Vagina (tissue), 2 donors: ENCODE measurements at regions not wholly inside any gene's neighbourhood (a gene's known extent, or its start where the extent isn't known, plus 50 kb on each side); places are given as distances from the start of the nearest gene placed in this dataset.
"Not testable (repeated sequence)": the region's sequence is repeated elsewhere in the genome, so short reads cannot be mapped to it uniquely, and the experiment has no call there.

Experiments used
- DNase-seq, 2 donors: peaks; one replicate each; pipeline ENCODE4 v3.0.0-alpha.2; 2017; ENCODE audit errors: extremely low spot score in 2 of 2
- H3K27ac ChIP-seq: fragments of 200-600 bp; sonication (generic); one replicate; pipeline ENCODE4 v1.5.1; 2019
- H3K27me3 ChIP-seq: fragments of 200-600 bp; sonication (generic); one replicate; pipeline ENCODE4 v1.5.1; 2019
- H3K36me3 ChIP-seq, 2 donors: fragments of 200-600 bp; sonication (generic); one replicate each; pipeline ENCODE4 v1.5.1; 2017 to 2019
- H3K4me1 ChIP-seq: fragments of 200-600 bp; sonication (generic); one replicate; pipeline ENCODE4 v1.5.1; 2019
- H3K4me3 ChIP-seq, 2 donors: fragments of 200-600 bp; sonication (generic); 1 replicate in 1 of 2; 2 replicates in 1 of 2; pipeline ENCODE4 v1.5.1; 2016 to 2019
- H3K9me3 ChIP-seq: fragments of 200-600 bp; sonication (generic); one replicate; pipeline ENCODE4 v1.5.1; 2019
- CTCF ChIP-seq, 3 experiments: fragments of 450-650 bp in 2 of 3; fragments of 200-600 bp in 1 of 3; sonication (generic) in 1 of 3; IDR thresholded peaks; one replicate each; pipeline ENCODE4 v1.5.1; 2017 to 2019; ENCODE audit warnings: antibody characterized with exemption in 3 of 3, mild to moderate bottlenecking in 2 of 3, moderate library complexity in 2 of 3
- POLR2A ChIP-seq, 2 donors: fragments of 450-650 bp; IDR thresholded peaks; one replicate each; pipeline ENCODE4 v1.6.1; 2017; ENCODE audit warnings: antibody characterized with exemption in 2 of 2, mild to moderate bottlenecking in 2 of 2, moderate library complexity in 2 of 2
- POLR2AphosphoS5 ChIP-seq, 2 donors: sonication (generic); formaldehyde crosslinking; IDR thresholded peaks; one replicate each; pipeline ENCODE4 v1.9.0; 2017; ENCODE audit warnings: antibody characterized with exemption in 2 of 2, mild to moderate bottlenecking in 2 of 2, low read depth in 1 of 2; ENCODE audit not compliant: insufficient read depth in 1 of 2
- intact Hi-C: fragments of 100-400 bp; cut with DNase I; formaldehyde crosslinking; loops from one replicate; pipeline ENCODE4 v1.15.1; 2023

- no peaks in the 10 kb centered on the region for H3K36me3 ChIP-seq
- H3K4me3 ChIP-seq: no peak overlapping the region
- H3K27me3 ChIP-seq: no peaks in the 10 kb centered on the region
- no peak for TF ChIP-seq POLR2A (IDR thresholded peaks at IDR 0.05)
- H3K9me3 ChIP-seq: no peaks in the 10 kb centered on the region
- H3K4me1 ChIP-seq: peaks cover 5% of the 10 kb centered on the region
- no peak overlapping the region for H3K27ac ChIP-seq
- intact Hi-C loops: no loop called here
- peak; percentile 62 to 85 for DNase-seq
Observed at GRCh38 chr2:60351321-60351720, 202.1 kb downstream of the BCL11A start.

DNA sequence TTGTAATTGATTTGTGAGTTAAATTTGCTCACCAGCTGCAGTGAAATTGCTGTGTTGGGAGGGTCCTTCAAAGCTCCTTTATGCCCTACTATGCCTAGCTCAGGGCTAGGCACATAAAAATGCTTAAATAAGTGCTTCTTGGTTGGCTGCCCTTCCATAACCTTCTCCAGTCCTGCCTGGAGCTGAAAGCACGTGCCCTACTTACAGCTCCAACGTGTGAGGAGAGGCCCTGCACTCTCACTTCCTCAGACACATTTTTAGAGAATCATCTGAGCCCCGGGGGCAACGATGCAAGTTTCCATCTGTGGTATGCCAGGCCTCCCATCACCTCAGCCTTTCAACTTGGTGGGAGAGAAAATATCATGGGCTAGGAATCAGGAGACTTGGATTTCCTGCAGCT lies 202.7 kb downstream of the BCL11A start:
- H3K27me3 ChIP-seq: no peaks in the 10 kb centered on the region
- peak; percentile 34 to 46 for DNase-seq
- H3K4me1 ChIP-seq: no peaks in the 10 kb centered on the region
- H3K9me3 ChIP-seq: no peaks in the 10 kb centered on the region
- no peak overlapping the region for H3K27ac ChIP-seq
- intact Hi-C loops: no loop called here
- no peak overlapping the region for H3K4me3 ChIP-seq
- H3K36me3 ChIP-seq: no peaks in the 10 kb centered on the region
- TF ChIP-seq POLR2AphosphoS5 (IDR thresholded peaks at IDR 0.05; ENCODE audit: insufficient read depth in 1 of 2, low read depth in 1 of 2): no peak
- TF ChIP-seq CTCF (IDR thresholded peaks at IDR 0.05): no peak
- no peak for TF ChIP-seq POLR2A (IDR thresholded peaks at IDR 0.05)

DNA sequence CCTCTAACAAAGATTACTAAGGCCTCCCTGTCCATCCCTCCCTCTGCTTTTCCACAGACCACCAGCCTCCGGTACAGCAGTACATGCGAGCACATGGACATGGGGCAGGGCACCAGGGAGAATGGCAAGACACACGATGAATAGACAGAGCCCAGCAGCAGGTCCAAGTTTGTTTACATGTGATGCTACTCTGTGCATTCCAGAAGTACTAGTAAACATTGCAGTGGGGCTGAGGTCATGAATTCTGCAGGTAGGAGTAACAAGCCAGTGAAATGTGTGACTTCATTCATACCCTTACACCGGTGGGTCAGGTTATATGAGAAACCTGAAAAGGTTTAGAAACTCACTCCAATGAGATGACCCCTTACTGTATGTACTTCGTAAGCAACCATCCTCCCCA lies 205.7 kb downstream of the BCL11A start:
- TF ChIP-seq CTCF (IDR thresholded peaks at IDR 0.05) (no peak), POLR2AphosphoS5 (IDR thresholded peaks at IDR 0.05; ENCODE audit: insufficient read depth in 1 of 2, low read depth in 1 of 2) (no peak), POLR2A (IDR thresholded peaks at IDR 0.05) (no peak)
- no peaks in the 10 kb centered on the region for H3K27me3 ChIP-seq
- intact Hi-C loops: no loop called here
- H3K9me3 ChIP-seq: no peaks in the 10 kb centered on the region
- DNase-seq: peak in 1 of 2 donors; percentile 80
- no peaks in the 10 kb centered on the region for H3K4me1 ChIP-seq
- no peak overlapping the region for H3K4me3 ChIP-seq
- H3K36me3 ChIP-seq: no peaks in the 10 kb centered on the region
- H3K27ac ChIP-seq: no peak overlapping the region

GRCh38 chr2:60342491-60342890 lies 211.0 kb downstream of the BCL11A start:
- H3K9me3 ChIP-seq, intact Hi-C loops, H3K4me1 ChIP-seq, H3K27ac ChIP-seq, H3K27me3 ChIP-seq, H3K4me3 ChIP-seq, H3K36me3 ChIP-seq: not testable (repeated sequence)
- peak; percentile 34 to 43 for DNase-seq

DNA sequence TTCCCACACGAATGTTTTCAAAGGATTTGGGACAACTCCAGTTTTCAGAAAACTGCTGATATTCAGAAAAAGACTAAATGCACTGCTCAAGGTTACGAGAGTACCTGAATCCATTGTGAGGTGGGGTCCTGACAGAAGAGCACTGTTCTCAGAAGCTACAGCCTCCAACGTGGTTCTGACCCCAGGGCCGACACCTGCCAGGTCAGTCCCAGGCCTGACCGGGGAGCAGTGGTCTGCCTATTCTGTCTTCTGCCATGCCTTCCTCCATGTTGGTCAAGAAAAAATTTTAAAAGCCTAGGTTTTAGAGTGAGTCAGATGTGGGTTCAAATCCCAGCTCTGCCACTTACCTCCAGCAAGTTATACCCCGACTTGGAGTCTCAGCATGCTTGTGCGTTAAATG lies 212.3 kb downstream of the BCL11A start:
- TF ChIP-seq CTCF (IDR thresholded peaks at IDR 0.05): no peak
- TF ChIP-seq POLR2AphosphoS5 (IDR thresholded peaks at IDR 0.05; ENCODE audit: insufficient read depth in 1 of 2, low read depth in 1 of 2): no peak
- no peak for TF ChIP-seq POLR2A (IDR thresholded peaks at IDR 0.05)
- Histone ChIP-seq H3K27me3 (no peaks in the 10 kb centered on the region), H3K27ac (no peak overlapping the region), H3K9me3 (no peaks in the 10 kb centered on the region), H3K36me3 (no peaks in the 10 kb centered on the region), H3K4me3 (no peak overlapping the region), H3K4me1 (no peaks in the 10 kb centered on the region)
- DNase-seq: peak; percentile 58 to 72
- intact Hi-C loops: no loop called here

- H3K27me3 ChIP-seq: no peaks in the 10 kb centered on the region
- peak; percentile 46 to 74 for DNase-seq
- H3K36me3 ChIP-seq: no peaks in the 10 kb centered on the region
- intact Hi-C loops: no loop called here
- H3K27ac ChIP-seq: no peak overlapping the region
- no peaks in the 10 kb centered on the region for H3K9me3 ChIP-seq
- no peak overlapping the region for H3K4me3 ChIP-seq
- no peaks in the 10 kb centered on the region for H3K4me1 ChIP-seq
- TF ChIP-seq POLR2A (IDR thresholded peaks at IDR 0.05) (no peak), CTCF (IDR thresholded peaks at IDR 0.05) (no peak), POLR2AphosphoS5 (IDR thresholded peaks at IDR 0.05; ENCODE audit: insufficient read depth in 1 of 2, low read depth in 1 of 2) (no peak)
Observed at GRCh38 chr2:60339286-60339685, 214.2 kb downstream of the BCL11A start.
